ENCODE measurements at regions not wholly inside any gene's neighbourhood (a gene's known extent, or its start where the extent isn't known, plus 50 kb on each side); places are given as distances from the start of the nearest gene placed in this dataset.

- no peak for TF ChIP-seq CTCF (IDR thresholded peaks at IDR 0.05)
- TF ChIP-seq POLR2AphosphoS5 (IDR thresholded peaks at IDR 0.05; ENCODE audit: insufficient read depth in 1 of 2, low read depth in 1 of 2), result no peak
- no peak for TF ChIP-seq POLR2A (IDR thresholded peaks at IDR 0.05)
- no peak for DNase-seq (ENCODE audit: extremely low spot score in 2 of 2)
- no peak overlapping the region for H3K27ac ChIP-seq
- intact Hi-C loops (cut with DNase I), result no loop called here
- H3K27me3 ChIP-seq, result no peaks in the 10 kb centered on the region
- H3K4me3 ChIP-seq, result no peak overlapping the region
- H3K36me3 ChIP-seq, result no peaks in the 10 kb centered on the region
- no peaks in the 10 kb centered on the region for H3K9me3 ChIP-seq
- H3K4me1 ChIP-seq, result no peaks in the 10 kb centered on the region
Measured at GRCh38 chr2:126221506-126221905, 434.5 kb upstream of the GYPC start.

- no peak for DNase-seq (ENCODE audit: extremely low spot score in 2 of 2)
- Histone ChIP-seq H3K4me1 (no peaks in the 10 kb centered on the region), H3K36me3 (no peaks in the 10 kb centered on the region), H3K27ac (no peak overlapping the region), H3K27me3 (no peaks in the 10 kb centered on the region), H3K4me3 (no peak overlapping the region), H3K9me3 (no peaks in the 10 kb centered on the region)
- no peak for TF ChIP-seq POLR2A (IDR thresholded peaks at IDR 0.05)
- TF ChIP-seq CTCF (IDR thresholded peaks at IDR 0.05), result no peak
- TF ChIP-seq POLR2AphosphoS5 (IDR thresholded peaks at IDR 0.05; ENCODE audit: insufficient read depth in 1 of 2, low read depth in 1 of 2), result no peak
- intact Hi-C loops (cut with DNase I), result no loop called here
Measured at GRCh38 chr2:126222278-126222677, 433.7 kb upstream of the GYPC start.

GRCh38 chr2:126224776-126225175 lies 431.2 kb upstream of the GYPC start:
- Histone ChIP-seq H3K36me3 (no peaks in the 10 kb centered on the region), H3K4me1 (no peaks in the 10 kb centered on the region), H3K27me3 (no peaks in the 10 kb centered on the region), H3K4me3 (no peak overlapping the region), H3K9me3 (no peaks in the 10 kb centered on the region), H3K27ac (no peak overlapping the region)
- no peak for DNase-seq (ENCODE audit: extremely low spot score in 2 of 2)
- intact Hi-C loops (cut with DNase I), result no loop called here
- no peak for TF ChIP-seq POLR2AphosphoS5 (IDR thresholded peaks at IDR 0.05; ENCODE audit: insufficient read depth in 1 of 2, low read depth in 1 of 2)
- TF ChIP-seq CTCF (IDR thresholded peaks at IDR 0.05), result no peak
- no peak for TF ChIP-seq POLR2A (IDR thresholded peaks at IDR 0.05)

DNA sequence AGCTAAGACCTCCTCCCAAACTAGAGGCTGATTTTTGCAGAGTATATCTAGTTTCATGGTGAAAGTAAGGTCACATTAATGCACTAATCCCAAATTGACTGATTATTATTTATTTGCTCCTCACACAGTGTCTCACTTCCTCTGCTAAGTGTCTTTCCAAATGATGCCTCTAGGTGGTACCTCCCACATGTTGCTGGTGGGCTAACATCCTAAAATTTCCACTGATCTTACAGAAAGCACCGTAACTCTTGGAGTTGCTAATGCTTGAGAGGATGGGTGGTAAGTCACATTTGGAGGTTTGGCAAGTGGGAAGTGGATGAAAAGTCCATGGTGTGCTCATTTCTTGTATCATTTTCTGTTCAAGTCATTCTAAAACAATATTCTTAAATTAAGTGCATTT lies 428.7 kb upstream of the GYPC start:
- H3K27ac ChIP-seq, result no peak overlapping the region
- TF ChIP-seq CTCF (IDR thresholded peaks at IDR 0.05) (no peak), POLR2A (IDR thresholded peaks at IDR 0.05) (no peak), POLR2AphosphoS5 (IDR thresholded peaks at IDR 0.05; ENCODE audit: insufficient read depth in 1 of 2, low read depth in 1 of 2) (no peak)
- DNase-seq (ENCODE audit: extremely low spot score in 2 of 2), result no peak
- H3K36me3 ChIP-seq, result no peaks in the 10 kb centered on the region
- intact Hi-C loops (cut with DNase I), result no loop called here
- H3K4me3 ChIP-seq, result no peak overlapping the region
- H3K27me3 ChIP-seq, result no peaks in the 10 kb centered on the region
- no peaks in the 10 kb centered on the region for H3K9me3 ChIP-seq
- no peaks in the 10 kb centered on the region for H3K4me1 ChIP-seq

- intact Hi-C loops (cut with DNase I), result no loop called here
- no peak for TF ChIP-seq POLR2AphosphoS5 (IDR thresholded peaks at IDR 0.05; ENCODE audit: insufficient read depth in 1 of 2, low read depth in 1 of 2)
- TF ChIP-seq POLR2A (IDR thresholded peaks at IDR 0.05), result no peak
- no peak for TF ChIP-seq CTCF (IDR thresholded peaks at IDR 0.05)
- Histone ChIP-seq H3K36me3 (no peaks in the 10 kb centered on the region), H3K27me3 (no peaks in the 10 kb centered on the region), H3K4me3 (no peak overlapping the region), H3K4me1 (no peaks in the 10 kb centered on the region), H3K27ac (no peak overlapping the region), H3K9me3 (no peaks in the 10 kb centered on the region)
- DNase-seq (ENCODE audit: extremely low spot score in 2 of 2), result no peak
Measured at GRCh38 chr2:126228531-126228930, 427.4 kb upstream of the GYPC start.
